Neuronal stem cell (in vitro differentiated cells): ENCODE measurements at regions not wholly inside any gene's neighbourhood (a gene's known extent, or its start where the extent isn't known, plus 50 kb on each side); places are given as distances from the start of the nearest gene placed in this dataset.

Experiments used
- DNase-seq: peaks from one replicate; pipeline ENCODE4 v3.0.0-alpha.2; 2013; ENCODE audit warnings: low spot score
- H2AFZ ChIP-seq: one replicate; pipeline ENCODE4 v1.6.1; 2013; ENCODE audit warnings: mild to moderate bottlenecking, low read length, inconsistent platforms
- H2AK5ac ChIP-seq: 2 replicates; pipeline ENCODE4 v1.6.1; 2013; ENCODE audit warnings: low read depth, mild to moderate bottlenecking, inconsistent platforms, low read length, moderate library complexity, mixed read lengths
- H2BK120ac ChIP-seq: 2 replicates; pipeline ENCODE4 v1.6.1; 2013; ENCODE audit warnings: low read depth, mild to moderate bottlenecking, inconsistent platforms, low read length, moderate library complexity, mixed read lengths
- H2BK12ac ChIP-seq: one replicate; pipeline ENCODE4 v1.6.1; 2013; ENCODE audit warnings: low read length, inconsistent platforms
- H2BK15ac ChIP-seq: 2 replicates; pipeline ENCODE4 v1.6.1; 2013; ENCODE audit warnings: mild to moderate bottlenecking, low read length, inconsistent platforms, mixed read lengths
- H2BK5ac ChIP-seq: one replicate; pipeline ENCODE4 v1.6.1; 2013; ENCODE audit warnings: inconsistent platforms, mild to moderate bottlenecking, low read length, moderate library complexity
- H3K14ac ChIP-seq: one replicate; pipeline ENCODE4 v1.6.1; 2013; ENCODE audit warnings: low read length, inconsistent platforms
- H3K18ac ChIP-seq: 2 replicates; pipeline ENCODE4 v1.6.1; 2013; ENCODE audit warnings: low read length, inconsistent platforms
- H3K23ac ChIP-seq: 2 replicates; pipeline ENCODE4 v1.6.1; 2013; ENCODE audit warnings: low read depth, mild to moderate bottlenecking, mixed read lengths, low read length, inconsistent platforms; ENCODE audit not compliant: poor library complexity
- H3K27ac ChIP-seq: replicated peaks from 3 replicates; pipeline ENCODE4 v1.5.1; 2013; ENCODE audit warnings: low read length, inconsistent platforms
- H3K27me3 ChIP-seq, 3 experiments: 2 replicates each; pipeline ENCODE4 v1.6.1; 2013; ENCODE audit warnings: low read length in 3 of 3, mild to moderate bottlenecking in 2 of 3, inconsistent platforms in 1 of 3, low read depth in 1 of 3, mixed read lengths in 1 of 3, moderate library complexity in 1 of 3; ENCODE audit not compliant: control insufficient read depth in 3 of 3, insufficient read depth in 3 of 3
- H3K36me3 ChIP-seq, 2 donors: replicated peaks in 1 of 2; 2 replicates each; pipeline ENCODE4 v1.6.1; 2013; ENCODE audit warnings: low read length in 2 of 2; ENCODE audit not compliant: control insufficient read depth in 2 of 2, insufficient read depth in 2 of 2
- H3K4ac ChIP-seq: 2 replicates; pipeline ENCODE4 v1.6.1; 2013; ENCODE audit warnings: inconsistent platforms, mild to moderate bottlenecking, low read length, moderate library complexity
- H3K4me1 ChIP-seq, 2 donors: 1 replicate in 1 of 2; 2 replicates in 1 of 2; pipeline ENCODE4 v1.6.1; 2013; ENCODE audit warnings: low read length in 2 of 2, low read depth in 1 of 2; ENCODE audit not compliant: control insufficient read depth in 2 of 2, insufficient read depth in 1 of 2
- H3K4me2 ChIP-seq: one replicate; pipeline ENCODE4 v1.6.1; 2013; ENCODE audit warnings: mild to moderate bottlenecking, low read length, inconsistent platforms; ENCODE audit not compliant: insufficient read depth, poor library complexity, severe bottlenecking
- H3K4me3 ChIP-seq, 2 donors: 2 replicates each; pipeline ENCODE4 v1.5.1; 2013; ENCODE audit warnings: low read length in 2 of 2, mild to moderate bottlenecking in 2 of 2, inconsistent platforms in 1 of 2, moderate library complexity in 1 of 2
- H3K79me1 ChIP-seq: one replicate; pipeline ENCODE4 v1.6.1; 2013; ENCODE audit warnings: low read depth, mild to moderate bottlenecking, inconsistent platforms, low read length, moderate library complexity
- H3K9ac ChIP-seq: one replicate; pipeline ENCODE4 v1.6.1; 2013; ENCODE audit warnings: mild to moderate bottlenecking, low read depth, low read length, inconsistent platforms; ENCODE audit not compliant: poor library complexity
- H3K9me3 ChIP-seq, 2 donors: replicated peaks in 1 of 2; 2 replicates each; pipeline versions ENCODE3 to v1.6.1; 2013; ENCODE audit warnings: low read length in 2 of 2, mild to moderate bottlenecking in 2 of 2, inconsistent platforms in 1 of 2, low read depth in 1 of 2, mixed read lengths in 1 of 2, moderate library complexity in 1 of 2; ENCODE audit not compliant: control insufficient read depth in 2 of 2, insufficient read depth in 1 of 2
- H4K8ac ChIP-seq: one replicate; pipeline ENCODE4 v1.6.1; 2013; ENCODE audit warnings: low read depth, mild to moderate bottlenecking, inconsistent platforms, low read length, moderate library complexity
- H4K91ac ChIP-seq: one replicate; pipeline ENCODE4 v1.6.1; 2013; ENCODE audit warnings: low read length, low read depth, mild to moderate bottlenecking, inconsistent platforms; ENCODE audit not compliant: poor library complexity
- WGBS, 2 donors: extraction: QIAGEN DNeasy Blood & Tissue Kit; methylation state at CpG; one replicate each; pipeline ENCODE4 v1.1.7; 2013; ENCODE audit warnings: missing lambda C conversion rate in 2 of 2, mixed read lengths in 1 of 2; ENCODE audit not compliant: insufficient read length in 2 of 2, insufficient replicate concordance in 1 of 2; ENCODE audit errors: extremely low coverage in 2 of 2; 5-methylcytosine and 5-hydroxymethylcytosine counted together

DNA sequence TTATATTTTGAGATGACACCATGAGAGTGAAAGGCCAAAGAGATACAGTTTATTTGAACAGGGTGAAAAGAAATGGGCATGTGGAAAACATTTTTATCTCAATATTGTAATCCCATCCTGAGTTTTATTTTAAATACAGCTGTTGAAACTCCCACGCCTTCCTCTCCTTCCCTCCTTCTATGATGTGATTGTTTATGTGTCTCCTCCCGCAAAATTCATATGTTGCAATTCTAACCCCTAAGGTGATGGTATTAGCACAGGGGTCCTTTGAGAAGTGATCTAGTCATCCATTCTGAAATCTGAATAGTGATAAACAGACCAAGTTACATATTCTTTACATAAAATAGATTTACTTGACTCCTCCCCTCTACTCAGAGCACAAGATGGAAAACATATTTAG is 1275.4 kb upstream of the C9orf72 start:
- Histone ChIP-seq H2BK15ac (no peak overlapping the region), H3K36me3 (no peaks in the 10 kb centered on the region), H3K23ac (no peak overlapping the region), H4K91ac (no peak overlapping the region), H4K8ac (no peak overlapping the region), H3K9ac (no peak overlapping the region), H2BK12ac (no peak overlapping the region), H3K4me1 (no peaks in the 10 kb centered on the region), H3K4me2 (no peak overlapping the region), H2BK120ac (no peak overlapping the region), H3K79me1 (no peaks in the 10 kb centered on the region), H3K9me3 (no peaks in the 10 kb centered on the region), H3K4ac (no peak overlapping the region), H3K27ac (no peak overlapping the region), H2AFZ (no peak overlapping the region), H2AK5ac (no peak overlapping the region), H3K27me3 (no peaks in the 10 kb centered on the region), H2BK5ac (no peak overlapping the region), H3K14ac (no peak overlapping the region), H3K18ac (no peak overlapping the region), H3K4me3 (no peak overlapping the region)
- WGBS, 2 donors = no CpG with 5 or more reads among the region's 2 CpGs
- no peak for DNase-seq

DNA sequence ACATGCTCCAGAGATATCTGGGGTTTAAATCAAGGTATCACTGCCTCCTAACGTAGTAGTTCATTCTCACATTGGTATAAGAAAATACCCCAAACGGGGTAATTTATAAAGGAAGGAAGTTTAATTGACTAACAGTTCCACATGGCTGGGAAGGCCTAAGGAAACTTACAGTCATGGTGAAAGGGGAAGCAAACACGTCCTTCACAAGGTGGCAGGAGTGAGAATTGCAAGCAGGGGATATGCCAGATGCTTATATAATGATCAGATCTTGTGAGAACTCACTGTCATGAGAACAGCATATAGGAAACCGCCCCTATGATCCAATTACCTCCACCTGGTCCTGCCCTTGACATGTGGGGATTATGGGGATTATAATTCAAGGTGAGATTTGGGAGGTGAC is 1280.2 kb upstream of the C9orf72 start:
- H3K27me3 ChIP-seq = no peaks in the 10 kb centered on the region
- H3K36me3 ChIP-seq = no peaks in the 10 kb centered on the region
- H2BK15ac ChIP-seq = no peak overlapping the region
- no peaks in the 10 kb centered on the region for H3K4me1 ChIP-seq
- H3K4ac ChIP-seq = no peak overlapping the region
- no peak overlapping the region for H4K91ac ChIP-seq
- no peak overlapping the region for H4K8ac ChIP-seq
- H2AFZ ChIP-seq = no peak overlapping the region
- H3K23ac ChIP-seq = no peak overlapping the region
- H3K4me3 ChIP-seq = no peak overlapping the region
- H2BK5ac ChIP-seq = no peak overlapping the region
- H3K14ac ChIP-seq = no peak overlapping the region
- no peak overlapping the region for H3K4me2 ChIP-seq
- H3K9ac ChIP-seq = no peak overlapping the region
- DNase-seq = no peak
- H2AK5ac ChIP-seq = no peak overlapping the region
- no peak overlapping the region for H2BK120ac ChIP-seq
- no peak overlapping the region for H3K27ac ChIP-seq
- whole genome bisulfite sequencing, 2 donors = no CpG with 5 or more reads among the region's 4 CpGs
- no peak overlapping the region for H3K18ac ChIP-seq
- H3K79me1 ChIP-seq = no peaks in the 10 kb centered on the region
- no peak overlapping the region for H2BK12ac ChIP-seq
- no peaks in the 10 kb centered on the region for H3K9me3 ChIP-seq

DNA sequence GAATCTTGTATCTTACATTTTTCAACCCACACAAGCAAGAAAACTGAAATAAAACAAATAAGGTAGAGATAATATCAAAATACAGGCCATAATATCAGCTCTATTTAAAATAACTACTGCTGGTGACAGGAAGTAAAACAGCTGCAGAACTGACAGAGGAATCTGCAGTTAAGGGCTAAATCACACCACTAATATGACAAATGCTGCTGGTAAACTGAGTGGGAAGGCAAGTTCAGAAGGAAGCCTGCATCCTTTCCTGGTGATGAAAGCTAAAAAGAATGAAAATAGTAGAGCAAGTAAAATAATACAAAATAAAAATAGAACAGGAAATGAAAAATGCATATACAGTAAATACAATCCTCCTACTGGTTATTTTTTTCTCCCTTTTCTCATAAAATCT is 1293.7 kb upstream of the C9orf72 start:
- Histone ChIP-seq H3K9ac (no peak overlapping the region), H2AFZ (peak overlapping the region; percentile 12), H3K18ac (no peak overlapping the region), H3K4me3 (no peak overlapping the region), H3K4me1 (no peaks in the 10 kb centered on the region), H3K27me3 (no peaks in the 10 kb centered on the region), H4K91ac (no peak overlapping the region), H3K9me3 (no peaks in the 10 kb centered on the region), H3K4me2 (no peak overlapping the region), H3K79me1 (no peaks in the 10 kb centered on the region), H4K8ac (no peak overlapping the region), H3K27ac (no peak overlapping the region), H2BK5ac (no peak overlapping the region), H3K14ac (no peak overlapping the region), H3K36me3 (no peaks in the 10 kb centered on the region), H2AK5ac (no peak overlapping the region), H3K23ac (no peak overlapping the region), H3K4ac (no peak overlapping the region), H2BK12ac (no peak overlapping the region), H2BK15ac (no peak overlapping the region), H2BK120ac (no peak overlapping the region)
- DNase-seq = no peak

DNA sequence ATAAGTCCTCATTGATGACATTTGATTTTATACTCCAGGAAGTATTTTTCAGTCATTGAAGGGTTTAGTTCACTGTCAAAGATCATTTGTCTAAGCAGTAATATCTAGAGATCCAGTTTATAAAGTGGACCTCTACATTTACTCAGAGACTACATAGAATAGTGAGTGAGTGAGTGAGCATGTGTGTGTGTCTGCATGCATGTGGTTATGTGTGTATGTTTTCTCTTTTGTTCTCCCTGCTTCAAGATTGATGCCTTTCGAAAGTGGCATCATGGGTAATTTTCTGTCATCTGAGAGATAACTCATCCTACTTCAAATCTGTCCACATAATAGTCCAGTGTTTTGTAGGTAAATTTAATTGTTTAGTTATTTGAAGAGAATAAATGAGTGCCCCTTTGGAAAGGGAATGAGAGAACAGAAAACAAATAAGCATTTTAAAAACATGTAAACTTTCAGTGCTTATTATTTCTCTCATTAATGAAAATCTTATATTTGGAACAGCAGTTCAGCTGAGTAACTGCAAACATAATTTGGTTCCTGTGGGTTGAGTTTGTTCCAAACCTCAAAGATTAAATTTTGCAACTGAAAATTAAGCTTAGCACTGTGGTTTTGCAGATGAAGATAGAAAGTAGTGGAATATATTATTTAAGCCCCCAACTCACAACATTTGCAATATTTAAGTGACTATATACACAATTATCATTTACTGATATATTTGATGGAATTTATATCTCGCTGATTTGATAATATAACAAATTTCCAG is 1295.1 kb upstream of the C9orf72 start:
- Histone ChIP-seq H4K8ac (no peak overlapping the region), H3K18ac (no peak overlapping the region), H3K4me3 (no peak overlapping the region), H3K4me2 (no peak overlapping the region), H3K9me3 (no peaks in the 10 kb centered on the region), H3K14ac (no peak overlapping the region), H3K79me1 (no peaks in the 10 kb centered on the region), H3K23ac (no peak overlapping the region), H3K36me3 (no peaks in the 10 kb centered on the region), H3K4me1 (no peaks in the 10 kb centered on the region), H3K4ac (no peak overlapping the region), H3K27me3 (no peaks in the 10 kb centered on the region), H4K91ac (no peak overlapping the region), H2BK5ac (no peak overlapping the region), H3K27ac (no peak overlapping the region), H2BK15ac (no peak overlapping the region), H2AFZ (peak overlapping the region; percentile 18), H2BK120ac (no peak overlapping the region), H2BK12ac (no peak overlapping the region), H3K9ac (no peak overlapping the region), H2AK5ac (no peak overlapping the region)
- DNase-seq = no peak
- WGBS, 2 donors = no CpG with 5 or more reads among the region's 2 CpGs
